ENCODE measurements at regions not wholly inside any gene's neighbourhood (a gene's known extent, or its start where the extent isn't known, plus 50 kb on each side); places are given as distances from the start of the nearest gene placed in this dataset.

DNA sequence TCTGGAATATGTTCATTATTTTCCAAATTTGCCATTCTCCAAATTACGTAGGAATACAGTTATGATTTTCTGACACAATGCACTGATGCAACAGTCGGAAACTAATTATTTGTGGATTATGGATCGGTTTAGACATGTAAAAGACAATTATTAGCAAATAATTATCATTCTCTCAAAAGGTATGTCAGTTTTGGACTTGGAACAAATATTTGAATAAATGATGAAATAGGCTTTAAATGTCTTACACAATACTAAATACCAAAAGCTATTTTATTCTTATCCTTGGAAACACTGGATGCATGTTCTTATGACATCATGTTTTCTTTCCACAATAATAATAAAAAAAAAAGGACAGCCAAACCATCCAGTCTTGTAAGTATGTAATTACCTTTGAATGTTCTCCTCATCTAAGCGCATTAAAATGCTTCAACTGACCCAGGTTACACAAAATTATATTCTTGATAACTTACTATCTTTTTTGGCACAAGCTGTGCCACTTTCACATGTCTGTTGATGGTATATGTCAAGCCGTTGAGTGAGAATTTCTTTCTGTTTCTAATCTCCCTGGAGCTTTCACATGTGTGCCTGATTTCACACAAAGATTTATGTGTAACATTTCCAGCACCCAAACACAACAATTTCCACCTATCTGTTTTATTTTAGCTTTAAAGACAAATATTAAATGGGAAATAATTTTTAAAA lies 238.5 kb upstream of the ZNF385D start:
- no peak for TF ChIP-seq POLR2A (IDR thresholded peaks at IDR 0.05; ENCODE audit: low read depth, low read length)
- TF ChIP-seq PAX5 (IDR thresholded peaks at IDR 0.05; ENCODE audit: insufficient read depth, low read length, severe bottlenecking) = no peak
- no peak for TF ChIP-seq POLR2AphosphoS5 (IDR thresholded peaks at IDR 0.05; ENCODE audit: low read depth, low read length)
- no peak for TF ChIP-seq SPI1 (IDR thresholded peaks at IDR 0.05; ENCODE audit: low read depth, low read length)
- no peak for TF ChIP-seq TAF1 (IDR thresholded peaks at IDR 0.05; ENCODE audit: low read depth, low read length)

All from GM12891 (cell line).